Bronchial epithelial cell (primary cell): ENCODE measurements at regions not wholly inside any gene's neighbourhood (a gene's known extent, or its start where the extent isn't known, plus 50 kb on each side); places are given as distances from the start of the nearest gene placed in this dataset.

Experiments used
- DNase-seq: peaks from one replicate; pipeline ENCODE4 v3.0.0-alpha.2; 2010; ENCODE audit warnings: low read depth
- FAIRE-seq: peaks from 2 replicates; lab custom pipeline; 2011; peaks lifted over from hg19 to GRCh38; lab: Jason Lieb, UNC
- H3K27me3 ChIP-seq: 2 replicates; pipeline ENCODE4 v1.5.1; 2011; ENCODE audit warnings: low read length; ENCODE audit not compliant: control insufficient read depth, insufficient read depth
- H3K36me3 ChIP-seq: 2 replicates; pipeline ENCODE4 v1.5.1; 2011; ENCODE audit warnings: low read length; ENCODE audit not compliant: control insufficient read depth, insufficient read depth
- H3K4me3 ChIP-seq: 2 replicates; pipeline ENCODE4 v1.5.1; 2011; ENCODE audit warnings: mild to moderate bottlenecking, low read depth, low read length, control low read depth
- TF ChIP-seq, protein P1 (sequence below): IDR thresholded peaks from 2 replicates; pipeline ENCODE4 v1.5.1; 2011; ENCODE audit warnings: mild to moderate bottlenecking, moderate library complexity, low read length, control low read depth, inconsistent platforms; ENCODE audit not compliant: insufficient read depth, severe bottlenecking

DNA sequence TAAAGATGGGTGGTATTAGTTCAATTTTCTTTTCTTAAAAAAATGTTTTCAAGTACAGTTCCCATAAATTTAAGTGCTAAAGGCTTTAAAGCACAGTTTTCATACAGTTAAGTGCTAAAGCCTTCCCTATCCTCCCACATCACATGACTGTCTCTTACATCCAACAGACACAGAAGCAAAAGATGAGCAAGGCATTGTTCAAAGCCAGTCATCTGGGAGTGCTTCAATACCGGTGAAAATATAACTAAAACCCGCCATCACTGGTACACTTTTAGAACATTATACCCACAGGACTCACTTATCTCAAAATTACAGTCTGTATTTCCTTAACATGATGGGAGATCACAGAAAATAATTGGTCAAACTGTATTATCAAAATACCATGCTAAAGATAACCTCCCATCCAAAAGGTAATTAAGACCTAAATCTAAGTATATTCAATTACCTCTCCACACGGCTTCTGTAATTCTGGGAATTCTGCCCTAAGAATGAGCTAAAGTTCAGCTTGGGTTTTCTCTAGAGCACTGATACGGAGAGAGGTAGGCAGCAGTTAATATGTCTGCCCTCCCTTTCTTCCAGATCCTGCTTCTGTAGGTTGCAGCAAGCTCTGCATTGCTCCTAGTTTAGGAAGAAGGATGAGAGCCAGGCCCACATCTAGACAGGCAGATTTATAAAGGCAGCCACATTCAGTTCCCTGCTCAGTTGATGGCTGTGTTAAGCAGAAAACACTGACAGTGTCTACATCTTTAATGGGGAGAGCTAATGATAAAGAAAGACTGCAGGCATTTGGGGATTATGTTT lies 474.8 kb upstream of the PFKP start:
- DNase-seq (no peak), FAIRE-seq (no peak)
- H3K27me3 ChIP-seq: no peaks in the 10 kb centered on the region
- TF ChIP-seq, protein P1, sequence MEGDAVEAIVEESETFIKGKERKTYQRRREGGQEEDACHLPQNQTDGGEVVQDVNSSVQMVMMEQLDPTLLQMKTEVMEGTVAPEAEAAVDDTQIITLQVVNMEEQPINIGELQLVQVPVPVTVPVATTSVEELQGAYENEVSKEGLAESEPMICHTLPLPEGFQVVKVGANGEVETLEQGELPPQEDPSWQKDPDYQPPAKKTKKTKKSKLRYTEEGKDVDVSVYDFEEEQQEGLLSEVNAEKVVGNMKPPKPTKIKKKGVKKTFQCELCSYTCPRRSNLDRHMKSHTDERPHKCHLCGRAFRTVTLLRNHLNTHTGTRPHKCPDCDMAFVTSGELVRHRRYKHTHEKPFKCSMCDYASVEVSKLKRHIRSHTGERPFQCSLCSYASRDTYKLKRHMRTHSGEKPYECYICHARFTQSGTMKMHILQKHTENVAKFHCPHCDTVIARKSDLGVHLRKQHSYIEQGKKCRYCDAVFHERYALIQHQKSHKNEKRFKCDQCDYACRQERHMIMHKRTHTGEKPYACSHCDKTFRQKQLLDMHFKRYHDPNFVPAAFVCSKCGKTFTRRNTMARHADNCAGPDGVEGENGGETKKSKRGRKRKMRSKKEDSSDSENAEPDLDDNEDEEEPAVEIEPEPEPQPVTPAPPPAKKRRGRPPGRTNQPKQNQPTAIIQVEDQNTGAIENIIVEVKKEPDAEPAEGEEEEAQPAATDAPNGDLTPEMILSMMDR: no peak
- no peaks in the 10 kb centered on the region for H3K36me3 ChIP-seq
- H3K4me3 ChIP-seq: no peak overlapping the region

DNA sequence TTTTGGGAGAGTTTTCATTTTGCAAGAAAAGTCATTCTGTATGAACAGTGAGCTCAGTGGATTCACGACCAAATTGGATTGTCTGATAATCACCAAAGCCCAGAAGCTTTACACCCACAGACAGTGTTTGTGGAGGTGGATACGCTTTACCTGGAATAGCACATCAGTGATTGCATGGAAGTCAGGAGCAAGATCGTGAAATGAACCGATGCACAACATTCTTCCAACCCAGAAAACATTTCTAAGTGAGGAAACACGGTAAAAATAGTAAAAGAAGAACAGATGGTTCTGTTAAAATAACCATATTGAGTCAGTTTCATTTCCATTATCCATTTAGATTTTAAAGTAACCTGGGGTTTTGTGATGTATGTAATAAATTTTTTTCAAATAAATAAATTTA lies 478.2 kb upstream of the PFKP start:
- FAIRE-seq (no peak), DNase-seq (no peak)
- Histone ChIP-seq H3K36me3 (no peaks in the 10 kb centered on the region), H3K4me3 (no peak overlapping the region), H3K27me3 (no peaks in the 10 kb centered on the region)
- TF ChIP-seq, protein P1: no peak

DNA sequence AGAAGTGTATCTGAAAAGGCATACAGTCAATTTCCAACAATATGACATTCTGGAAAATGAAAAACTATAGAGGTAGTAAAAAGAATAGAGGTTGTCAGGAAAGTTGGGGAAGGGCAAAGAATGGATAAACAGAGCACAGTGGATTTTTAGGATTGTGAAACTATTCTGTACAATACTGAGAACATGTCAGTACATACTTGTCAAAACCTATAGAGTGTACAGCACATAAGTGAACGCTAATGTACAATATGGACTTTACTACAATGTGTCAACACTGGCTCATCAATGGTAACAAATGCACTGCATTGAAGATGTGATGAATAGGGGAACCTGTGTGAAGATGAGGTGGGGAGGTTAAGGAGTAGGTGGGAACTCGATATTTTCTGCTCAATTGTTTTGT lies 483.0 kb upstream of the PFKP start:
- H3K36me3 ChIP-seq: no peaks in the 10 kb centered on the region
- H3K4me3 ChIP-seq: no peak overlapping the region
- FAIRE-seq (no peak), DNase-seq (no peak)
- TF ChIP-seq, protein P1: no peak
- H3K27me3 ChIP-seq: no peaks in the 10 kb centered on the region

DNA sequence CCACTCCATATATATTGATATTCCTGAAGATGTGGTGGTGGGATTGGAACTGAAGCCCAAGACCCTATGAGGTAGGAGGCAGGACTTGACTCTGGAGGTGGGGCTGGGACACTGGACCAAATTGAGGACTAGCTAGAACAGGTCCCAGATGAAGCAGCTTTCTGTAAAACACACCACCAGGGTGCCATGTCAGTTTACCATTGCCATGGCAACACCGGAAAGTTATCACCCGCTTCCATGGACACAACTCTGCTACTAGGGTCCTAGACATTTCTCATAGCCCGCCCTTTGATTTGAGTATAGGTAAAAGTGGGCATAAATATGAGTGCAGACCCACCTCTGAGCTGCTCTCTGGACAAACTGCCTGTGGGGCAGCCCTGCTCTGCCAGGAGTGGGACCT lies 490.5 kb upstream of the PFKP start:
- DNase-seq: no peak
- Histone ChIP-seq H3K27me3 (no peaks in the 10 kb centered on the region), H3K36me3 (no peaks in the 10 kb centered on the region), H3K4me3 (no peak overlapping the region)
- TF ChIP-seq, protein P1: no peak
- no peak for FAIRE-seq

DNA sequence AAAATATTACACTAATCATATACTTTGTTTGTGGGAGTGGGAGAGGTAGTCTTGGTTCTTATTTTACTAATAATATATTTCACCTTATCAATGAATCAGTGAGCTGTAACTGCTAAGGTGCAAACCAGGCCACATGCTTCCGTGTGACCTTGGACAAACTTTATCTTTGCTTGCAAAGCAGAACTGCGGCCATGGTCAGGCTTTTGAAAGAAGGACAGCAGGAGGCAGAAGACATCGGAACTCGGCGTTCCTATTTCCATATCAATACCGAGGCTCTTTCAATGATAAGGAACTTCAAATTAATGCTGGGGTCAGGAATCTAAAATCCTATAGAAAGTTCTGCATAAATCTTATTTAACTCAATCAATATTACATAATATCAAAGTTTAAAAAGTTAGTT lies 491.9 kb upstream of the PFKP start:
- no peak overlapping the region for H3K4me3 ChIP-seq
- TF ChIP-seq, protein P1: no peak
- no peak for FAIRE-seq
- H3K36me3 ChIP-seq: no peaks in the 10 kb centered on the region
- no peak for DNase-seq
- no peaks in the 10 kb centered on the region for H3K27me3 ChIP-seq

DNA sequence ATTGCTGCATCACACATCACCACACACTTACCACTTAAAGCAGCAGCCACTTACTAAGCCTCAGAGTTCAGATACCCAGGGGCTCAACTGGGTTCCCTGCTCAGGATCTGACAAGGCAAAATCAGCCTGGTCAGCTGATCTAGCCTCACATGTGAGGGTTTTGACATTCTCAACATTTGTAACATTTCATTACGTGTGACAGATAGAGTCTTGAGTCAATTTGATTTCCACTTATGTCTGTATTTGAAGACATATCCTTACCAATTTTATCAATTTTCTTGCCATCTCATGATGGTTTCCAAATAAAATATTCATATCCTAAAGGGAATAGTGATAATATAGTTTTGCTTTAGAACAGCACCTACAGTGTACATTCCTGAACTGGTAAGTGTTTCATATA lies 494.7 kb upstream of the PFKP start:
- no peak for FAIRE-seq
- no peak for DNase-seq
- Histone ChIP-seq H3K4me3 (no peak overlapping the region), H3K27me3 (no peaks in the 10 kb centered on the region), H3K36me3 (no peaks in the 10 kb centered on the region)
- TF ChIP-seq, protein P1: no peak
